NCI-H2029 (cell line): ENCODE measurements at regions not wholly inside any gene's neighbourhood (a gene's known extent, or its start where the extent isn't known, plus 50 kb on each side); places are given as distances from the start of the nearest gene placed in this dataset.

Experiments
- DNase-seq: peaks from one replicate; lab custom pipeline; 2025; lab: John Stamatoyannopoulos, UW

GRCh38 chr3:167188592-167188991, 191.5 kb downstream of the ZBBX start:
- DNase-seq = no peak

GRCh38 chr3:167187221-167187620, 192.9 kb downstream of the ZBBX start:
- no peak for DNase-seq

- DNase-seq = no peak
These were observed 195.6 kb downstream of the ZBBX start for GRCh38 chr3:167184511-167184910.

- DNase-seq = no peak
These were observed 207.7 kb downstream of the ZBBX start for GRCh38 chr3:167172377-167172776.

GRCh38 chr3:167167491-167167890, 212.6 kb downstream of the ZBBX start:
- no peak for DNase-seq

GRCh38 chr3:167166594-167167253, 213.4 kb downstream of the ZBBX start:
- no peak for DNase-seq

- DNase-seq = no peak
These were observed 214.1 kb downstream of the ZBBX start for GRCh38 chr3:167166012-167166411.

GRCh38 chr3:167163580-167163979, 216.5 kb downstream of the ZBBX start:
- DNase-seq = no peak

- no peak for DNase-seq
These were observed 218.0 kb downstream of the ZBBX start for GRCh38 chr3:167162083-167162482.

GRCh38 chr3:167160781-167161180, 219.3 kb downstream of the ZBBX start:
- no peak for DNase-seq

GRCh38 chr3:167151636-167152035, 228.5 kb downstream of the ZBBX start:
- no peak for DNase-seq

- no peak for DNase-seq
These were observed 232.0 kb downstream of the ZBBX start for GRCh38 chr3:167148136-167148535.

- DNase-seq = no peak
These were observed 233.2 kb downstream of the ZBBX start for GRCh38 chr3:167146911-167147310.

- no peak for DNase-seq
These were observed 254.3 kb downstream of the ZBBX start for GRCh38 chr3:167125612-167126407.

GRCh38 chr3:167120828-167121227, 259.3 kb downstream of the ZBBX start:
- no peak for DNase-seq

GRCh38 chr3:167116120-167116922, 263.8 kb downstream of the ZBBX start:
- no peak for DNase-seq

GRCh38 chr3:167115331-167115934, 264.7 kb downstream of the ZBBX start:
- no peak for DNase-seq

- no peak for DNase-seq
These were observed 265.5 kb downstream of the ZBBX start for GRCh38 chr3:167114619-167115018.

- DNase-seq = no peak
These were observed 266.9 kb downstream of the ZBBX start for GRCh38 chr3:167113035-167113830.

GRCh38 chr3:167110901-167111300, 269.2 kb downstream of the ZBBX start:
- no peak for DNase-seq

GRCh38 chr3:167109746-167110145, 270.4 kb downstream of the ZBBX start:
- DNase-seq = no peak

GRCh38 chr3:167106456-167106855, 273.6 kb downstream of the ZBBX start:
- no peak for DNase-seq
